ENCODE measurements at regions not wholly inside any gene's neighbourhood (a gene's known extent, or its start where the extent isn't known, plus 50 kb on each side); places are given as distances from the start of the nearest gene placed in this dataset.

DNA sequence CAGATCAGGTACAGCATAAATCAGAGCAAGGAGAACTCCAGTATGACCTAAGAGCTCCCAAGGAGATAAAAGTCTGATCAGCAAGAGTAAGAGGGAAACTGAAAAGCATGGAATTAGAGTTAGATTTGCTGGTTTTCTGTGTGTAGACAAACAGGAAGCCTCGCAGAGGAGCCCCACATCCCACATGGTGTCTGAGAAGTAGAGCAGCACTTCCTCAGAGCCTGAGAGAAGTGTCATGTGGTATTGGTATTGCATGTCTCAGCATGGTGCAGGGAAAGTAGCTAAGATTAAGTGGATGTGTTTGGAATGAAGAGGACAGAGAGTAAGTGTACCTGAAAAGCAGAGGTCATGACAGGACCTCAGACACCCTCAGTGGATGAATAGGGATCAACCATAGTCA, 175.4 kb upstream of the GBE1 start:
- no peak for DNase-seq

GRCh38 chr3:81932681-81933080, 171.2 kb upstream of the GBE1 start:
- no peak for DNase-seq

DNA sequence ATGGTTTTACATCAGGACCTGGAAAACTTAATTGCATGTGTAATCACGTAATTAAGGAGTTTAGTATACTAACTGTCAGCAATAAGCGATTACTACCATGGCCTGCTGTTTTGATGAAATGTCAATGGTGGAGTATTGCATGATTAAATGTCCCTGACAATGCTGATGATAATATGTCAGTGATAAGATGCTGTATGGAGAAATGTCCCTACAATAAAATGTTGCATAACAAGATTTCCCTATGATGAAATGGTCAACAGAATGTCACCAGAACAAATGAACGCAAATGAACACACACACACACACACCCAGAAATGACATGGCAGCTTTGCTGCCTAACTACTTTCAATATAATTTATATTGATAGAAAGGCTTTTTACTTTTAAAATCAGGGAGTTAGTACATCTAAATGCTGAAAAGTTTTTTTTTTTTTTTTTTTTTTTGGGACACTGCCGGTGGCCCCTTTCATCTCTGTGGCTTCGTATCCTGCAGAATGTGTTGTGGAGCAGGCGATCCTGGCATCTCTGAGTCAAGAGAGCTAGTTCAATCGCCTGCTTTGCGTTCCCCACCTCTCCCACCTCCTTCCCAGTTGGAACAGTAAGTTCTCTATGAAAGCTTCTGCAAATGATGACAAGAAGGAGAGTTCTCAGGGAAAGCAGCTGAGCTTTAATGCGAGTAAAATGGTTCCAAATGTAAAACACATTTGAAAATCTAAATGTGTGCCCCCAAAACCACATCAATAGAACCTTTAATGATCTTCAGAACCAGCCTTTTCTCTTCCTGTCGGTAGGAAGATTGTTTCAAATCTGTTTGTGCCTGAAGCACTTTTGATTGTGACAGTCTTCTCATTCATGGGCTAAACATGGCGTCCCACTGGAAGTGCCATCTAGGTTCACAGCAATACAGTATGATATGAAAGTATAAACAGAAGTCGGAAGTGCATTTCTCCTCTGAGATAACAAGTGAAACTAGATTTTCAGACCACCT, 170.1 kb upstream of the GBE1 start:
- no peak for DNase-seq

DNA sequence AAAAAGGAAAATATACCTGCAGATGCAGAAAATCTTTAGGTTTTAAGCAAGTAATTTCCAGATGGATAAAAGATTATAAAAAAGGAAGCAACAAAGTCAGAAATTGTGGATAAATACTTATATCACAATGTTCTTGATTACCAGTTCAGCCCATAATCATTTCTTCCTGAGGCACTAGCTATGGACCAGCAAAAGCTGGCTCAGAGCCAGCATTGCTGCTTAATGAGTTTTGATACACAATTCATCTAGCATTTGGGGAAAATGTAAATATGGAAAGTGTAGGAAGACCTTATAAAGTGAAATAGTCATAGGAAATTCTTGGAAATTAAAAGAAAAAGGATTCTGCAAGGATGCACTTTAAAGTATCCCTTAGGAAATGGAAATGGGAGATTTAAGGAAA, 168.3 kb upstream of the GBE1 start:
- DNase-seq: no peak

- no peak for DNase-seq
These were observed 166.4 kb upstream of the GBE1 start for GRCh38 chr3:81927811-81928210.

GRCh38 chr3:81925385-81925784, 163.9 kb upstream of the GBE1 start:
- DNase-seq: no peak

GRCh38 chr3:81923038-81923437, 161.6 kb upstream of the GBE1 start:
- DNase-seq: no peak

- no peak for DNase-seq
These were observed 161.0 kb upstream of the GBE1 start for GRCh38 chr3:81922404-81922803.

DNA sequence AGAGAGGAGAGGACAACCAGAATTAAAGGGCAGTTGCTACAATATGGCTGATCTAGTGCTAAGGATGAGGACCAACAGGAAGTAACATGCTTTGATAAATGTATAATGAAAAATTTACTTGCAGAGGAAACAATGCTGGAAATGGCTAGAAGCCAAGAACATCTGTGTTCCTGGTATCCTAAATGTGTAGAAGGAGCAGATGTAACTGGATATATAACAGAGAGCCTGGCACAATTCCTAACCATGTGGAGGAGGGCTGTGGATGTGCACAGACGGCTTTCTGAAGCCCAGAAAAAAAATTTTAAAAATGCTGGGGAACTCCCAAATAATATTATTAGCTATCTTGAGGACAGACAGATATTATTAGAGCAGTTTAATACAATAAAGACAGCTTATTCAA, 159.4 kb upstream of the GBE1 start:
- no peak for DNase-seq

- no peak for DNase-seq
These were observed 155.4 kb upstream of the GBE1 start for GRCh38 chr3:81916890-81917289.

- DNase-seq: no peak
These were observed 152.6 kb upstream of the GBE1 start for GRCh38 chr3:81913886-81914663.

DNA sequence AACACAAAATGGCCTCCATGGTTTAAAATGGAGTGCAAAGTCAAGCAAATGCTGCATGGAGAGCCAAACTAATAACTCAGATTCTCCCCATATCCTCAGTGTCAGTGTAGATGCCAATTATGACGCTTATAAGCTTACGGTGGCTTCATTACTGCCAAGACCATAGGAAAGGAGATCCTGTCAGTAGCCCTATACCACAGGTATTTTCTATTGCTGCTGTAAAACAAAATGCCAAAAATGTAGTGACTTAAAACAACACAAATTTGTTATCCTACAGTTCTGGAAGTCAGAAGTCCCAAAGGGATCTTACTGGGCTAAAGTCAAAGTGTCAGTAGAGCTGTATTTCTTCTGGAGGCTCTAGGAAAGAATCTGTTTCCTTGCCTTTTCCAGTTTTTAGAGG, 149.8 kb upstream of the GBE1 start:
- DNase-seq: no peak

GRCh38 chr3:81910244-81910852, 148.9 kb upstream of the GBE1 start:
- peak; percentile 40 for DNase-seq

GRCh38 chr3:81909796-81910195, 148.4 kb upstream of the GBE1 start:
- DNase-seq: no peak

- no peak for DNase-seq
These were observed 147.1 kb upstream of the GBE1 start for GRCh38 chr3:81908561-81908960.

DNA sequence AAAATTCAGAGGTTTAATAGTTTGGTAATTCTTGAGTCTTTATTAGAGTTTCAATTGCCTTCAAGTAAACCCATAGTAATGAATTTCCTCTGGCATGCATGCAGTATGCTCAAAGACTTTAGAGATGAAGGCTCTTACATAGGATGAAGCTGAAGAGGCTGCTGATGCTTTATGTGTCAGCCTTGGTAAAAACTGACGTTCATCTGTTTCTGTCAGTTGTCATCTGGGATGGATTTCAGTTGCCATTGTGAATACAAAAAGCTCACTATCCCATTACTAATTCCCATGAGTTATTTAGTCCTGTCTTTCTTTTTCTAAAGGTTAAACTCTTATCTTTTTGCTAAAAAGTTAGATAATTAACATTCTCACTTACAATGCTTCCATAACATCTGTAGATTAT, 136.9 kb upstream of the GBE1 start:
- DNase-seq: no peak

DNA sequence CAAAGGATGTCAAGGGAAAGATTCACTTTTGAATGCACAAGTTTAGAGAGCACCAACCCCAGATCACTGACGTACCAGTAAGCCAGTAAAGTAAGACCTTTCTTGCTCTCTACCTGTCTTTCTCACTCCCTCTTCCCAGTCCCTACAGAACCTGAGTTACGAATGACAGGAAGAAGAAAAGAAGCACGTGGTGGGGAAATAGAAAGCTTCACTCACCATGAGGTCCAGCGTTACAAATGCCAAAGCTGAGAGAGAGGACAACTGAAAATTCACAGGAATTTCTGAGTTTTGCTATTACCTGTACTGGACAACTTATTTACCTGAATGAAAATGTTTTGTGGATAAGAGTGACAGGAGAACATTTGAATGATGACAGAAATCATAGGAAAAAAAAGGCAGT, 133.2 kb upstream of the GBE1 start:
- no peak for DNase-seq

DNA sequence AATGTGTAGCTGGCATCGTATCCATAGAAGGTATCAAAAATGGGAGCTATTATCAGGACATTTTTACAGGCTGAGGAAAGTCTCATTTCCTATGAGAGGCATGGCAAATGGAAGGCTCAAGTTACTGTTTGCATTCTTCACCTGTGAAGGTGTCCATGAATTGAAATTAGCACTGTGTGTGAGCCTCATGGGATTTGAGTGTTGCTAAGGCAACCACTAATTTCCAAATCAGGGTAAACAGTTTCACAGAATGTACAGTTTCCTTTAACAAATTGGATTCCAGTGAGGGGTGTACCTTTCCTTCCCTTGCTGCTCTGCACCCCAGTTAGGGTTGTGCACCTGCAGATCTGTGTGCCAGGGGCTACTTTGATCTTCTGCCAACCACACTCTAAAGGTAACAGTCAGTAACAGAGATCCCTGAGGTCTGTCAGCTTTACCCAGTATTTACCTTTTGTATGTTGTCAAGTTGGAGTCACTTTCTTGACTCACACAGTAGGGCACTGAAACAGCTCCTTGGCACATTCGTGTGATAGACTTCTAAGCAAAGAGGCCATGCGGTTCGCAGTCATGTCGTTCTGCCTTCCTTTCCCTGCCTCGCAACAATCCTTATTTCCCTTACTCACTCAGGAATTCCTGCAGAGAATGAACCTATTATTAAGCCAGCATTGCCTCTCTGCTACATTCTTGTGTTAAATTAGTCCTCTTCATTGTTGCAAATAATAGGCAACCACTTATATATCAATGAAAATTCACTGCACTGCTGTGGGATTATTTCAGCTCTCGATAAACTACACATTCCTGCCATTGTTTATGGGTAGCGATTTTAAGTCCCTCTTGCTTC, 129.8 kb upstream of the GBE1 start:
- DNase-seq: no peak

- no peak for DNase-seq
These were observed 127.6 kb upstream of the GBE1 start for GRCh38 chr3:81888914-81889557.

GRCh38 chr3:81887448-81887847, 126.0 kb upstream of the GBE1 start:
- DNase-seq: no peak

GRCh38 chr3:81886081-81886480, 124.6 kb upstream of the GBE1 start:
- no peak for DNase-seq

DNA sequence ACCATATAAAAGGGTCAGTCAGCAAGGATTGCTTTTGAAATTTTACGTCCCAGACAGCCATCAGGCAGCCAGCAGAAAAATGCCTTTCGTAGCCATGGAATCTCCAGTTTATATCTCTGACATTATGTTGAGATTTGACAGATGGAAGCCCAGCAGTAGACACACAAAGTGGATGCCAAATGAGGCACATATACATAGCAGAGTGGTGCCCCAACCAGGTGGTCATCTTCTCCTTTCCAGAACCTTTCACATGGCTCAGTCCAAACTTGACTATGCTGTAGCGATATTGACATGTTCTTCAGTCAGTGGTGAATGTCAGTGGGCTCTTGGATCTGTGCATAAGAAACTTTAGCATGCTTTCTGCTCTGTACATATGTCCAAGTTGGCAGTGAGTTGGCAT, 123.3 kb upstream of the GBE1 start:
- no peak for DNase-seq
